ENCODE measurements at regions not wholly inside any gene's neighbourhood (a gene's known extent, or its start where the extent isn't known, plus 50 kb on each side); places are given as distances from the start of the nearest gene placed in this dataset.

DNA sequence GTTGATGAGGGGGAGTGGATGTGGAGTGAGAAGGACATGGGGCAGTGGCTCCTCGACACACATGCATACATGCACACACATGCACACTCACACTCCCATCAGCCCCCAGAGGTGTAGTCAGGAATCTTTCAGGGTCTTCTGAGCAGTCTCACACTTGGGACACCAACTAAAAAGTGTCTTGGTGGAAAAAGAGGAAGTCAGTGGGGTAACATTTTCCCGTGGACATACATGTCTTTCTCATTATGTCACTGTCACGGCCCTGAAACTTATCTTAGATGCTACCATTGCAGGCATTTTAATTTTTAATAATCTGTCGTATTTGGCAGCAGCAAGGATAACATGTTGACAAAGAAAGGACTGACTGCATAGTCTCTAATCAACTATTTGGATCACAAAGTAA is 261.1 kb downstream of the ADGRG6 start:
- TF ChIP-seq, protein P1, sequence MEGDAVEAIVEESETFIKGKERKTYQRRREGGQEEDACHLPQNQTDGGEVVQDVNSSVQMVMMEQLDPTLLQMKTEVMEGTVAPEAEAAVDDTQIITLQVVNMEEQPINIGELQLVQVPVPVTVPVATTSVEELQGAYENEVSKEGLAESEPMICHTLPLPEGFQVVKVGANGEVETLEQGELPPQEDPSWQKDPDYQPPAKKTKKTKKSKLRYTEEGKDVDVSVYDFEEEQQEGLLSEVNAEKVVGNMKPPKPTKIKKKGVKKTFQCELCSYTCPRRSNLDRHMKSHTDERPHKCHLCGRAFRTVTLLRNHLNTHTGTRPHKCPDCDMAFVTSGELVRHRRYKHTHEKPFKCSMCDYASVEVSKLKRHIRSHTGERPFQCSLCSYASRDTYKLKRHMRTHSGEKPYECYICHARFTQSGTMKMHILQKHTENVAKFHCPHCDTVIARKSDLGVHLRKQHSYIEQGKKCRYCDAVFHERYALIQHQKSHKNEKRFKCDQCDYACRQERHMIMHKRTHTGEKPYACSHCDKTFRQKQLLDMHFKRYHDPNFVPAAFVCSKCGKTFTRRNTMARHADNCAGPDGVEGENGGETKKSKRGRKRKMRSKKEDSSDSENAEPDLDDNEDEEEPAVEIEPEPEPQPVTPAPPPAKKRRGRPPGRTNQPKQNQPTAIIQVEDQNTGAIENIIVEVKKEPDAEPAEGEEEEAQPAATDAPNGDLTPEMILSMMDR (IDR thresholded peaks at IDR 0.05) = no peak
- TF ChIP-seq POLR2A (IDR thresholded peaks at IDR 0.05) (no peak), POLR2AphosphoS5 (IDR thresholded peaks at IDR 0.05; ENCODE audit: insufficient read depth in 1 of 2, low read depth in 1 of 2) (no peak)
